ENCODE measurements at regions not wholly inside any gene's neighbourhood (a gene's known extent, or its start where the extent isn't known, plus 50 kb on each side); places are given as distances from the start of the nearest gene placed in this dataset.
"Not testable (repeated sequence)": the region's sequence is repeated elsewhere in the genome, so short reads cannot be mapped to it uniquely, and the experiment has no call there.

GRCh38 chr12:60205500-60205899 lies 609.7 kb downstream of the SLC16A7 start:
- H3K36me3 Mint-ChIP-seq (ENCODE audit: low read depth): no peaks in the 10 kb centered on the region
- TF ChIP-seq CTCF (IDR thresholded peaks at IDR 0.05; ENCODE audit: unreplicated experiment in 3 of 3): no peak

GRCh38 chr12:60209521-60209920 lies 613.7 kb downstream of the SLC16A7 start:
- Mint-ChIP-seq H3K9me3 (peaks cover 13% of the 10 kb centered on the region), H3K4me1 (no peaks in the 10 kb centered on the region), H3K27ac (no peak overlapping the region), H3K27me3 (ENCODE audit: low read depth) (no peaks in the 10 kb centered on the region), H3K36me3 (ENCODE audit: low read depth) (no peaks in the 10 kb centered on the region), H3K4me3 (no peak overlapping the region)
- TF ChIP-seq CTCF (IDR thresholded peaks at IDR 0.05; ENCODE audit: unreplicated experiment in 3 of 3): no peak

More at GRCh38 chr12:60205500-60205899, 609.7 kb downstream of the SLC16A7 start:
- H3K4me3 Mint-ChIP-seq: no peak overlapping the region
- no peaks in the 10 kb centered on the region for H3K27me3 Mint-ChIP-seq (ENCODE audit: low read depth)
- no peaks in the 10 kb centered on the region for H3K4me1 Mint-ChIP-seq
- no peaks in the 10 kb centered on the region for H3K9me3 Mint-ChIP-seq
- H3K27ac Mint-ChIP-seq: no peak overlapping the region

GRCh38 chr12:60209933-60210332 lies 614.1 kb downstream of the SLC16A7 start:
- no peaks in the 10 kb centered on the region for H3K4me1 Mint-ChIP-seq
- H3K36me3 Mint-ChIP-seq (ENCODE audit: low read depth): no peaks in the 10 kb centered on the region
- no peak overlapping the region for H3K27ac Mint-ChIP-seq
- H3K9me3 Mint-ChIP-seq: peaks cover 13% of the 10 kb centered on the region
- H3K27me3 Mint-ChIP-seq (ENCODE audit: low read depth): no peaks in the 10 kb centered on the region
- no peak for TF ChIP-seq CTCF (IDR thresholded peaks at IDR 0.05; ENCODE audit: unreplicated experiment in 3 of 3)
- no peak overlapping the region for H3K4me3 Mint-ChIP-seq

GRCh38 chr12:60210756-60211155 lies 614.9 kb downstream of the SLC16A7 start:
- Mint-ChIP-seq H3K27ac (no peak overlapping the region), H3K36me3 (ENCODE audit: low read depth) (no peaks in the 10 kb centered on the region), H3K4me1 (no peaks in the 10 kb centered on the region), H3K9me3 (peaks cover 13% of the 10 kb centered on the region), H3K4me3 (no peak overlapping the region), H3K27me3 (ENCODE audit: low read depth) (no peaks in the 10 kb centered on the region)
- TF ChIP-seq CTCF (IDR thresholded peaks at IDR 0.05; ENCODE audit: unreplicated experiment in 3 of 3): no peak

- Mint-ChIP-seq H3K36me3 (ENCODE audit: low read depth) (no peaks in the 10 kb centered on the region), H3K27ac (no peak overlapping the region), H3K27me3 (ENCODE audit: low read depth) (no peaks in the 10 kb centered on the region), H3K4me1 (no peaks in the 10 kb centered on the region), H3K9me3 (peaks cover 13% of the 10 kb centered on the region), H3K4me3 (no peak overlapping the region)
- no peak for TF ChIP-seq CTCF (IDR thresholded peaks at IDR 0.05; ENCODE audit: unreplicated experiment in 3 of 3)
Measured at GRCh38 chr12:60211244-60211643, 615.4 kb downstream of the SLC16A7 start.

GRCh38 chr12:60212159-60213000 lies 616.6 kb downstream of the SLC16A7 start:
- H3K27ac Mint-ChIP-seq: no peak overlapping the region
- H3K4me3 Mint-ChIP-seq: no peak overlapping the region
- H3K4me1 Mint-ChIP-seq: no peaks in the 10 kb centered on the region
- H3K36me3 Mint-ChIP-seq (ENCODE audit: low read depth): no peaks in the 10 kb centered on the region
- no peaks in the 10 kb centered on the region for H3K27me3 Mint-ChIP-seq (ENCODE audit: low read depth)
- TF ChIP-seq CTCF (IDR thresholded peaks at IDR 0.05; ENCODE audit: unreplicated experiment in 3 of 3): no peak
- peaks cover 13% of the 10 kb centered on the region for H3K9me3 Mint-ChIP-seq

GRCh38 chr12:60213272-60213671 lies 617.4 kb downstream of the SLC16A7 start:
- H3K4me1 Mint-ChIP-seq; H3K4me3 Mint-ChIP-seq; H3K27me3 Mint-ChIP-seq (ENCODE audit: low read depth); H3K36me3 Mint-ChIP-seq (ENCODE audit: low read depth); H3K27ac Mint-ChIP-seq: not testable (repeated sequence)
- H3K9me3 Mint-ChIP-seq: peaks cover 13% of the 10 kb centered on the region

All from nephron (organoid).